Loucy (cell line): ENCODE measurements at regions not wholly inside any gene's neighbourhood (a gene's known extent, or its start where the extent isn't known, plus 50 kb on each side); places are given as distances from the start of the nearest gene placed in this dataset.

Experiments
- H2AFZ ChIP-seq: fragments of 200-600 bp; sonication (generic); 2 replicates; pipeline ENCODE4 v1.6.0; 2016; ENCODE audit warnings: antibody characterized with exemption, mild to moderate bottlenecking, low read length, moderate library complexity
- H3F3A ChIP-seq: fragments of 200-600 bp; 2 replicates; pipeline ENCODE4 v1.6.0; 2016; ENCODE audit warnings: antibody characterized with exemption, low read depth, mild to moderate bottlenecking
- H3K27me3 ChIP-seq: fragments of 200-600 bp; sonication (generic); 2 replicates; pipeline ENCODE4 v1.6.1; 2014; ENCODE audit warnings: low read length, mild to moderate bottlenecking; ENCODE audit not compliant: insufficient read depth, poor library complexity, severe bottlenecking
- H3K36me3 ChIP-seq: fragments of 200-600 bp; sonication (generic); 2 replicates; pipeline ENCODE4 v1.6.1; 2016; ENCODE audit warnings: low read length; ENCODE audit not compliant: insufficient read depth
- H3K4me1 ChIP-seq: fragments of 200-600 bp; sonication (generic); 2 replicates; pipeline ENCODE4 v1.5.1; 2014; ENCODE audit warnings: low read length, mild to moderate bottlenecking; ENCODE audit not compliant: insufficient read depth, poor library complexity, severe bottlenecking
- H3K4me2 ChIP-seq: fragments of 200-600 bp; sonication (generic); 2 replicates; pipeline ENCODE4 v1.6.0; 2014; ENCODE audit warnings: antibody characterized with exemption, low read length, low read depth, mild to moderate bottlenecking; ENCODE audit not compliant: poor library complexity, severe bottlenecking
- H3K4me3 ChIP-seq: fragments of 200-600 bp; sonication (generic); 2 replicates; pipeline ENCODE4 v1.5.1; 2014; ENCODE audit warnings: low read length, mild to moderate bottlenecking, mixed read lengths; ENCODE audit not compliant: poor library complexity, severe bottlenecking
- H3K79me2 ChIP-seq: fragments of 200-600 bp; sonication (generic); 2 replicates; pipeline ENCODE4 v1.6.1; 2014; ENCODE audit warnings: low read length; ENCODE audit not compliant: insufficient read depth
- H3K9ac ChIP-seq: fragments of 200-600 bp; sonication (generic); 2 replicates; pipeline ENCODE4 v1.6.0; 2014; ENCODE audit warnings: mild to moderate bottlenecking, low read depth, low read length, moderate library complexity; ENCODE audit not compliant: poor library complexity, severe bottlenecking
- H3K9me2 ChIP-seq: fragments of 200-600 bp; sonication (generic); replicated peaks from 2 replicates; pipeline ENCODE4 v1.6.1; 2016; ENCODE audit warnings: low read depth, low read length, mixed read lengths
- H3K9me3 ChIP-seq: fragments of 200-600 bp; sonication (generic); 2 replicates; pipeline ENCODE4 v1.6.1; 2014; ENCODE audit warnings: mild to moderate bottlenecking, antibody characterized with exemption, low read length, low read depth; ENCODE audit not compliant: insufficient read depth
- H4K20me1 ChIP-seq: fragments of 200-600 bp; sonication (generic); 2 replicates; pipeline ENCODE4 v1.6.0; 2014; ENCODE audit warnings: antibody characterized with exemption, low read length, mild to moderate bottlenecking; ENCODE audit not compliant: insufficient read depth, poor library complexity, severe bottlenecking
- CTCF ChIP-seq: fragments of 200-600 bp; sonication (generic); conservative IDR thresholded peaks from 2 replicates; pipeline ENCODE4 v1.5.1; 2014; ENCODE audit warnings: mild to moderate bottlenecking, antibody characterized with exemption, low read length
- EZH2phosphoT487 ChIP-seq: fragments of 200-600 bp; IDR thresholded peaks from 2 replicates; pipeline ENCODE4 v1.6.1; 2018; ENCODE audit warnings: antibody characterized with exemption, mild to moderate bottlenecking, moderate library complexity, borderline replicate concordance

GRCh38 chr13:105996391-105997025 lies 539.0 kb downstream of the EFNB2 start:
- H3K9ac ChIP-seq: no peak overlapping the region
- no peak overlapping the region for H3K4me2 ChIP-seq
- H3K9me2 ChIP-seq: no peaks in the 10 kb centered on the region
- H3K4me3 ChIP-seq: no peak overlapping the region
- no peaks in the 10 kb centered on the region for H3K9me3 ChIP-seq
- no peaks in the 10 kb centered on the region for H3F3A ChIP-seq
- no peaks in the 10 kb centered on the region for H4K20me1 ChIP-seq
- H3K4me1 ChIP-seq: no peaks in the 10 kb centered on the region
- H3K79me2 ChIP-seq: no peaks in the 10 kb centered on the region
- no peaks in the 10 kb centered on the region for H3K36me3 ChIP-seq
- H3K27me3 ChIP-seq: no peaks in the 10 kb centered on the region
- TF ChIP-seq EZH2phosphoT487 (no peak), CTCF (no peak)
- no peak overlapping the region for H2AFZ ChIP-seq

GRCh38 chr13:105994340-105994739 lies 541.1 kb downstream of the EFNB2 start:
- no peaks in the 10 kb centered on the region for H3K4me1 ChIP-seq
- H3K4me3 ChIP-seq: no peak overlapping the region
- H2AFZ ChIP-seq: no peak overlapping the region
- no peaks in the 10 kb centered on the region for H3K36me3 ChIP-seq
- H3K27me3 ChIP-seq: no peaks in the 10 kb centered on the region
- H3K79me2 ChIP-seq: no peaks in the 10 kb centered on the region
- H3K4me2 ChIP-seq: no peak overlapping the region
- no peak overlapping the region for H3K9ac ChIP-seq
- H3F3A ChIP-seq: no peaks in the 10 kb centered on the region
- TF ChIP-seq EZH2phosphoT487 (no peak), CTCF (no peak)
- H3K9me3 ChIP-seq: no peaks in the 10 kb centered on the region
- no peaks in the 10 kb centered on the region for H4K20me1 ChIP-seq
- no peaks in the 10 kb centered on the region for H3K9me2 ChIP-seq

- Histone ChIP-seq H4K20me1 (no peaks in the 10 kb centered on the region), H3K4me3 (no peak overlapping the region), H3K79me2 (no peaks in the 10 kb centered on the region), H3K9ac (no peak overlapping the region), H3K36me3 (no peaks in the 10 kb centered on the region), H2AFZ (no peak overlapping the region), H3F3A (no peaks in the 10 kb centered on the region), H3K9me3 (no peaks in the 10 kb centered on the region), H3K4me1 (no peaks in the 10 kb centered on the region), H3K4me2 (no peak overlapping the region), H3K9me2 (no peaks in the 10 kb centered on the region), H3K27me3 (no peaks in the 10 kb centered on the region)
- TF ChIP-seq EZH2phosphoT487 (no peak), CTCF (no peak)
Observed at GRCh38 chr13:105991622-105992277, 543.7 kb downstream of the EFNB2 start.
